ENCODE measurements at regions not wholly inside any gene's neighbourhood (a gene's known extent, or its start where the extent isn't known, plus 50 kb on each side); places are given as distances from the start of the nearest gene placed in this dataset.
"Not testable (repeated sequence)": the region's sequence is repeated elsewhere in the genome, so short reads cannot be mapped to it uniquely, and the experiment has no call there.

GRCh38 chr14:22491683-22492621 lies 97.1 kb downstream of the DAD1 start:
- no peak for TF ChIP-seq CTCF (IDR thresholded peaks at IDR 0.05; ENCODE audit: low read depth, low read length)
- Histone ChIP-seq H3K36me3 (no peaks in the 10 kb centered on the region), H3K4me3 (no peak overlapping the region), H3K27ac (no peak overlapping the region), H3K4me1 (ENCODE audit: low read depth) (peaks cover 25% of the 10 kb centered on the region), H3K9me3 (ENCODE audit: low read depth) (no peaks in the 10 kb centered on the region), H3K27me3 (peaks cover 41% of the 10 kb centered on the region)
- no peak for DNase-seq (ENCODE audit: low read depth in 1 of 2, low spot score in 1 of 2)

GRCh38 chr14:22491053-22491452 lies 98.0 kb downstream of the DAD1 start:
- H3K4me1 ChIP-seq (ENCODE audit: low read depth): peaks cover 32% of the 10 kb centered on the region
- peaks cover 44% of the 10 kb centered on the region for H3K27me3 ChIP-seq
- H3K4me3 ChIP-seq; H3K9me3 ChIP-seq (ENCODE audit: low read depth); DNase-seq (ENCODE audit: low read depth in 1 of 2, low spot score in 1 of 2); H3K36me3 ChIP-seq; H3K27ac ChIP-seq: not testable (repeated sequence)

- no peak for DNase-seq (ENCODE audit: low read depth in 1 of 2, low spot score in 1 of 2)
- H3K9me3 ChIP-seq (ENCODE audit: low read depth): no peaks in the 10 kb centered on the region
- no peak overlapping the region for H3K27ac ChIP-seq
- peaks cover 32% of the 10 kb centered on the region for H3K4me1 ChIP-seq (ENCODE audit: low read depth)
- H3K27me3 ChIP-seq: peaks cover 44% of the 10 kb centered on the region
- no peak overlapping the region for H3K4me3 ChIP-seq
- H3K36me3 ChIP-seq: no peaks in the 10 kb centered on the region
- TF ChIP-seq CTCF (IDR thresholded peaks at IDR 0.05; ENCODE audit: low read depth, low read length): no peak
These were observed 98.8 kb downstream of the DAD1 start for GRCh38 chr14:22489957-22490950.

GRCh38 chr14:22489244-22489545 lies 99.8 kb downstream of the DAD1 start:
- H3K9me3 ChIP-seq (ENCODE audit: low read depth): no peaks in the 10 kb centered on the region
- H3K4me3 ChIP-seq: no peak overlapping the region
- TF ChIP-seq CTCF (IDR thresholded peaks at IDR 0.05; ENCODE audit: low read depth, low read length): no peak
- peaks cover 32% of the 10 kb centered on the region for H3K4me1 ChIP-seq (ENCODE audit: low read depth)
- DNase-seq (ENCODE audit: low read depth in 1 of 2, low spot score in 1 of 2): no peak
- peaks cover 34% of the 10 kb centered on the region for H3K27me3 ChIP-seq
- H3K36me3 ChIP-seq: no peaks in the 10 kb centered on the region
- no peak overlapping the region for H3K27ac ChIP-seq

- no peak for TF ChIP-seq CTCF (IDR thresholded peaks at IDR 0.05; ENCODE audit: low read depth, low read length)
- Histone ChIP-seq H3K4me1 (ENCODE audit: low read depth) (peaks cover 32% of the 10 kb centered on the region), H3K27me3 (peaks cover 34% of the 10 kb centered on the region)
These were observed 100.3 kb downstream of the DAD1 start for GRCh38 chr14:22488522-22489243.

More at GRCh38 chr14:22488522-22489243, 100.3 kb downstream of the DAD1 start:
- no peak overlapping the region for H3K4me3 ChIP-seq
- no peaks in the 10 kb centered on the region for H3K36me3 ChIP-seq
- DNase-seq (ENCODE audit: low read depth in 1 of 2, low spot score in 1 of 2): no peak
- H3K27ac ChIP-seq: no peak overlapping the region
- H3K9me3 ChIP-seq (ENCODE audit: low read depth): no peaks in the 10 kb centered on the region
